ENCODE measurements at regions not wholly inside any gene's neighbourhood (a gene's known extent, or its start where the extent isn't known, plus 50 kb on each side); places are given as distances from the start of the nearest gene placed in this dataset.

DNA sequence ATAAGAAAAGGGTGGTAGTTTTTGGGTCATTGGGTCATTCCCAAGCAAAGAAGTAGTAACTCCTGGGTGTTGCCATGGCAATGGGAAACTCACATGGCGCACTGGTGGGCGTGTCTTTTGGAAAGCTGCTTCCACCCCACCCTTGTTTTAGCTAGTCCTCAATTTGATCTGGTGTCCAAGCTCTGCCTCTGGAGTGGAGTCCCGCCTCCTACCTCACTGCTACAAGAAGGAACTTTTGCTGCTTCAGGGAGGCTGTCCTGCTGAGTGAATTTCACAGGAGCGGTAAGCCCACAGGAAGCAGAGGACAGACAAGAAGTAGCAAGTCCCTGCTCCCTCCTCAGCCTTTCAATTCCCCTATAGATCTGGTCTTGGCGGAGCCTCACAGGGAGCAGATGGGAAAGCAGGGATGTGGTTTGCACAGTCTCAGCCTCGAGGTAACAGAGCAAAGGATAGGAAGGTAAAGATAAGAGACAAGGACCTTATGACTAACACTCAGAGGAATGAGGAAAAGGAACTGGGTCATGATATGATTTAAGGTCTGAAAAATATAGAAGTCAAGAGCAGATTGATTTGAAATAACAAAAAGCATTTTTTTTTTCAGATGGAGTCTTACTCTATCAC is 700.3 kb downstream of the TNS3 start:
- intact Hi-C loops (cut with DNase I): no loop called here
- ATAC-seq (no peak), DNase-seq (ENCODE audit: missing footprints) (no peak)

DNA sequence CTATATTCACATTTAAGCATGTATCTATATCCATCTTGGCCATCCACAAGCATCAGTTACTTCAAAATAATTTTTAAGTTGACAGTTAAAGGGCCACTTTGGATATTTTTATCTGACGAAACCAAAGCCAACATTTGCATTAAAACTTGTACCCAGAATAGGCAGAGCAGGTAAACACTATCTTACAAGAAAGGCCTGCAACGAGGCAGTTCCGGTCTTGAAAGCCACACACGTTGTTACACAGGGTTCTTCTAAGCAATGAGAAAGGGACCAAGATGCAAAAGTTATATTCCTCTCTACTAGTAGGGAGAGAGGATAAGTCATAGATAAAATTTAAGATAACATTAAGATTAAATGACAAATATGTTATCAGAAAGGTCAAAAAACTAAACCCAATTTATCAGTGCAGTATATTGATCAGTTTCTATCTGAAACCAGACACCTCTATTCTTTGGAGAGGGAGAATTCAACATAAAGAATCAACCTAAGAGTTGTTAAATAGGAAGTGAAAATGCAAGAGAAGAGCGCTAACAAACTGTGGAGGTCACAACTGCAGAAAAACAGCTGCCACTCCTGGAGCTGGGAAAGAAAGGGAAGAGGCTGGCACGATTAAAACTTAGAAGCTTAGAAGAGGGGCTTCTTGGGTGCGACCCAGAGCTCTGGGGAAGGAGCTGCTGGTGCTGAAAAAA is 701.3 kb downstream of the TNS3 start:
- intact Hi-C loops (cut with DNase I): no loop called here
- no peak for DNase-seq (ENCODE audit: missing footprints)
- ATAC-seq: no peak

DNA sequence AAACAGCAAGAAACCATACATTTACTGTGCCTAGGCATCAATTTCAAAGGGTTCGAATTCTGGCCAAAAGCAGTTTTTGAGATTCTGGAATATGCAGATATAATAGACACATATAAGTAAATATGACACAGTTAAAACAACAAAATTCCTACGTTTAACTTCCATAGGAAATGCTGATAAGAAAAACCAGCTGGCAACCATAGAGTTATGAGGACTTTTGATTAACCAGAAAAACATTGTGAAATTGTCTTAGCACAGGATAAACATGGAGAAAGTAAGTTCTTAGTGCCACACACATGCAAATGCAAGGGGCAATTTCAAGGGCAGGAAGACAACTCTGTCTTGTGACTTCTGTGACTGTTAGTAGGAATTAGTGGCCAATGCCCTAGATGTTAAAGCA is 702.1 kb downstream of the TNS3 start:
- no peak for DNase-seq (ENCODE audit: missing footprints)
- intact Hi-C loops (cut with DNase I): no loop called here
- no peak for ATAC-seq

DNA sequence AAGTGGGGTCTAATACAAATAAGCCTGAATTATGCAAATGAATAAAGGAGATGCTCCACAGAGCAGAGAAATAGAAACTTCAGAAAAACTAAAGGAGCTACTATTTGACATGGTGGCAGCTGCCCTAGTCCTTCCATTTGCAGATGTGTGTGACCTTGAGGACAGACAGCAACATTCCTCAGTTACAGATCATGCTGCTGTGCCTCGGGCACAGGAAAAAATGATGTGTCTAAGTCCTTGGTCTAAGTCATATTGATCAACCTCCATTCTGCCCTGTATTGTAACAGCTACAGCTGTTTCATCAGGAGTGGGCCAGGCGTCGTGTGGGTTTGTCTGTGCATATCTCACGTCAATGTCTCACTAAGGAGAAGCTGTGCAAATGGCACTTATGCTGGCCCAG is 710.4 kb downstream of the TNS3 start:
- DNase-seq (ENCODE audit: missing footprints) (no peak), ATAC-seq (no peak)
- intact Hi-C loops (cut with DNase I): no loop called here

DNA sequence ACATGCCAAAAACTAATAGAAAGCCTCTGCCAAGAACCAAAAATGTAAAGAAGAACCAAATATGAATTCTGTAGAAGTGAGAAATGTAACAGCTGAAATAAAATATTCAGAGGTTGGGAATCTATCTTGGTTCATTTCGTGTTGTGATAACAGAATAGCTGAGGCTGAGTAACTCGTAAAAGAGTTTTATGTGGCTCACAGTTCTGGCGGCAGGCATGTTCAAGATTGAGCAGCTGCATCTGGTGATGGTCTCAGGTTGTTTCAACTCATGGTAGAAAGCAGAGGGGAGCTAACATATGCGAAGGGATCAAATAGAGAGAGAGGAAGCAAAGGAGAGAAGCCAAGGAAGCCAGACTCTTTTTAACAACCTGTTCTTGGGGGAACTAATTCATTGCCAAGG is 717.2 kb downstream of the TNS3 start:
- DNase-seq (ENCODE audit: missing footprints) (no peak), ATAC-seq (no peak)
- intact Hi-C loops (cut with DNase I): no loop called here

DNA sequence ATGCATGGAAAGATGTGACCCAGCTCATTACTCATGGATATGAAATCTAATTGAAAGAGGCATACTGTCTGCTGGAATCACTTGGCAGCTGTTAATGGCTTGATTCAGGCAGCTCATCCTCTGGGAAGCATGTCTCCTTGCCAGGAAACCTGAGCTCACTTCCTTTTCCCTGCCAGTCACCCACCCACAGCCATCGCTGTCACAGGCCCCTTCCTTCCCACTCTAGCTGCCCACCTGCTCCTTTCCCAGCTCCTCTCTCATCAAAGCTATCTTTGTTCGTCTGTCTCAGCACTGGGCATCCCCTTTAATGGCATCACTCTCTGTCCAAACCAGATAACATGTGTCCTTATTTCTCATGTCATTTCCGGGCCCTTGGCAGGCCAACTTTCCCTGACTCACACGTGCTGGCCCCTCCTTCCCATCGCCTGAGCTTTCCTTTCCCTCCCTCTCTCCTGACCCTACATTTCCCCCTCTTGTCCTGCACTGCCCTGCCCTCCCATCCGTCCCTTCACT is 721.9 kb downstream of the TNS3 start:
- peak; percentile 48 for ATAC-seq
- no peak for DNase-seq (ENCODE audit: missing footprints)
- intact Hi-C loops (cut with DNase I): no loop called here

DNA sequence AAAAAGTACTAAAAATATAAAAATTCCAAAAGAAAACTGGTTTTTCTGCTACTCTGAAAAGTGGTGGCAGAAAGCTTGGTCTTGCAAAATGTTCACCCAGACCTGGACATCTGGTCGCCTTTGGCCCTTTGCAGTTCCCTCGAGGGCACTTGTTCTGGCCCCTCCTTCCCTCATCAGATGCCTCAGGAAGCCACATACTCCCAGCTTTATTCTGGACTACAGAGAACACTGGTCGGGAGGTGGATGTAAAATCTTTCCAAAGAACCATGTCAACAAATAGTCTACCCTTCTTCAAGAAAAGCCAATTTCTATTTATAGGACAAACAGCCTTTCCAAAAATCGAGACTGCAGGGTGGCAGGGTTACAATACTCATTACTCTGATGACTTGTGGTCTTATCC is 726.1 kb downstream of the TNS3 start:
- DNase-seq (ENCODE audit: missing footprints) (no peak), ATAC-seq (peak; percentile 36)
- intact Hi-C loops (cut with DNase I): no loop called here

DNA sequence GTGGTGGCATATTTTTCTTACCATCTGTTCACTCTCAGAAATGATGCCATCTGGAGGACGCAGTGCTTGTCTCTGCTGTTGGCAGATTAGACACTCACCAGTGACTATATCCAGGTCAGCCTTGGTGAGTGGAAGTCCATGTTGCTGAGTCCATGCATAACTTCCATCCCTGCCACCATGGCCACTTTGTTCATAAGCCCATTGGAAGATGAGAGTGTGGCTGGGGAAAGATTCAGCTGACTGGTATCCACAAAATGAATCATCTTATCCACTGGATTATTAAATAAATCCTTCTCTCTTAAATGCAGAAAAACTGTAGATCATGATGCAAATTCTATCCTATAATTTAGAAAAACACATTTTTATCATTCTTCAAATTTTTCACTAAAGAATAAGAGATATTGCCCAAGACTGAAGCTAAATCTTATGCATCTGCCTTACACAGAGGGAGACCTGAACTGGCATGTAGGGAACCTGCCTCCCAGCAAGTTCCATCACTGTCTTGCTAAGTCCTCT is 726.9 kb downstream of the TNS3 start:
- DNase-seq (ENCODE audit: missing footprints) (no peak), ATAC-seq (no peak)
- intact Hi-C loops (cut with DNase I): no loop called here

DNA sequence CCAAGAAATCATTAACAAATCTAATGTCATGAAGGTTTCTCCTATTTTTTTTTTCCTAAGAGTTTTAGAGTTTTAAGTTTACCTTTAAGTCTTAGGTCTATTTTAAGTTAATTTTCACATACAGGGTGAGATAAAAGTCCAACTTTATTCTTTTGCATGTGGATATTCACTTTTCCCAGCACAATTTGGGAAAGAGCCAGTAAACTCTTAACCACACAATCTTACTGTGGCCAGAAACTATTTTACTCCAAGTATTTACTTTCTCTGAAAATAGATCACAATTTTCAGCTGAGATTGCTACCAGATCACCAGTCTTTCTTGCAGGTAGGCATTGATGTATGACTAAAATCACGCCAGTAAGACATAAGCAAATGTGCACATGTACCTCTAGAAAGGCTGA is 728.5 kb downstream of the TNS3 start:
- intact Hi-C loops (cut with DNase I): no loop called here
- ATAC-seq (no peak), DNase-seq (ENCODE audit: missing footprints) (no peak)

DNA sequence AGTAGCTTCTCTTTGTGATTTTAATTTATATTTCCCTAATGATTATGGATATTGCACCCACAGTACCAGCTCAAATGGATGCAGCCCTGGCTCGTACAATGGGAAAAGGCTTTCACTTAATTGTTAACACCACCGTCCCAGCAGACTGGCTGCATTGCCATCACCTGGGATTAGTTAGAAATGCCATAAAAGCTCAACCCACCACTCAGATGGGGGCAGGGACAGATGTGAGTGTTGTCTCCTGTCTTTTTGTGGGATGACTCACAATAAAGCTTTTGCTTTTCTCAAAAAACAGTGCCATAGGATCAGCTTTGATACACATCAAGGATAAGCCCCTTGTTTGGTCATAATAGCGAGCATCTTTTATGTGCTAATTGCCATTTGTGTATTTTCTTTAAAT is 729.1 kb downstream of the TNS3 start:
- intact Hi-C loops (cut with DNase I): no loop called here
- DNase-seq (ENCODE audit: missing footprints) (no peak), ATAC-seq (no peak)

DNA sequence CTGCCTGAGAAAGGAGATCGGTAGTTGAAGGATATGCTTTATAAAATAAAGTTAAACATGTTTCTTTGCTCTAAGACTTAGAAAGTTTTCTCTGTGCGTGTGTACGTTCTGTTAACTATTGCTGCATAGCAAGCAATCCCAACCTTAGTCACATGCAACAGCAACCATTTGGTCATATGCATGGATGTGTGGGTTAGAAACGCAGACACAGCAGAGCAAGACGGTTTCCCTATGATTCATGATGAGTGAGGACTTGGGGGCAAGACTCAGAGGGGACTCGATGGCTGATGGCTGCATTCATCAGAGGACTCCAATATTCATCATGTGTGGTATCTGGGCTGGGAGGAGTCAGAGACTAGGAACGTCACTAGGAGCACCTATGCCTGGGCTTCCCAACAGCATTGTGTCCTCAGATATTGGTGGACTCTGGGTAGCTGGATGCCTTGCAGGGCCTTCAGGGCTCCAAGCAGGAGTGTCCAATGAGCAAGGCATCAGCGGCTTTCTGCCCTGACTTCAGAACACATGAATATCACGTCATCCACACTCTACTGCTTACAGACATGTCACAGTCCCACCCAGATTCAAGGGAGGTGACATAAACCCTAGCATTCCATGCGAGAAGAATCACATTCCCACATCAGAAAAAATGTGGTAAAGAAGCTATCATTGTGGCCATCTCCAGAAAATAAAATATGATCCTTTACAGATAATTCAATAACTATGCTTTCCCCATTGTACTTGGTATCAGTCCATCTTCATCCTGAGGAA is 731.2 kb downstream of the TNS3 start:
- no peak for ATAC-seq
- intact Hi-C loops (cut with DNase I): no loop called here
- DNase-seq (ENCODE audit: missing footprints): no peak

DNA sequence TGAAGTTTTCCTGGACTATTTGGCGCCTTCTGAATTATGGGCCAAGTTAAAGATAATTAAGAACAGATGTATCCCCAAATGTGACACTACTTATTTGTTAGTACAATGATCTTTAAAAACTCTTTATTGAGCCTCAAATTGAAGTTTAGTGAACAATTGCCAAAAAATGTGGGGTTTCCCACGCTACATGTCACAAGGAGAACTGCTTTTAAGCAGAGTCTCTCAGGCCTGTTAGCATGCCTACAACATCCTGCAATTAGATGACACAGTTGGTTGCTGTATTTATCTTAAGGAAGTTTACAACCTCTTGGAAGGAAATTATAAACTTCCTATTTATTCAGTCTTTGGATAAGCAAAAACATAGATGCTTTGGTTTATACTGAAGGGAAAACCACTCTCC is 733.0 kb downstream of the TNS3 start:
- DNase-seq (ENCODE audit: missing footprints) (no peak), ATAC-seq (no peak)
- intact Hi-C loops (cut with DNase I): no loop called here

DNA sequence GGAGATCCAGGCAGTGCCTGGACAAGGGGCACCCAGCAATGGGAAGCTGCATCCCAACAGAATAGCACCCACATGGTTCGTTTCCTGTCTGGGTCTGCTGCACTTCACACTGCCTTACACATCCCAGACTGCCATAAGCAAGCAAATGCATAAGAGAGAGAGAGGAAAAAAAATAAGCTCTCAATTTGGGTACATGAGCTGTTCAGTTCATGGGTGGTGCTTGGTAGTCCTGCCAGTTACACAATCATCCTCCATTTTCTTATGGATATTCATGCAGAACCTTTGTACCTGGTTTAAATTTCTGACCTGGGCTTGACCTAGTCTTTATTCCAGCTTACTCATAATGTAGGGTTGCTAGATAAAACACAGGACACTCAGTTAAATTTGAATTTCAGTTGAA is 733.6 kb downstream of the TNS3 start:
- no peak for DNase-seq (ENCODE audit: missing footprints)
- no peak for ATAC-seq
- intact Hi-C loops (cut with DNase I): no loop called here

DNA sequence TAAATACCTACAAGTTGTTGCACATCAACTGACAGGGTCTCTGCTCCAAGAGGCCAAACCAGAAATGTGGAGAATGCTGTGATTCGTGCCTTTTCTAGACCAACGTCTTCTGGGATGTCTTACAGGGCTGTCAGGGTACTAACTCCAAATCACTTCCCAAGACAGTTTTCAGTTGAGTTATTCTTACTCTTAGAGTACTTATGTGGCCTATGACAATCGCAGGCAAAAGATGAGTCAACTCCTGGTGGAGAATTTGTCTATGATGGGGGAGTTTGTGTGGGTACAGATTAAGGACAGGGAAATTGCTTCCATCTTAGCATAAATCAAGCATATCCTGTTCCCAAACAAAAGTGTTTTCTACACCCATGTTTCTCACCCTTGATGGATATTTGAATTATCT is 734.8 kb downstream of the TNS3 start:
- DNase-seq (ENCODE audit: missing footprints) (no peak), ATAC-seq (no peak)
- intact Hi-C loops (cut with DNase I): no loop called here

DNA sequence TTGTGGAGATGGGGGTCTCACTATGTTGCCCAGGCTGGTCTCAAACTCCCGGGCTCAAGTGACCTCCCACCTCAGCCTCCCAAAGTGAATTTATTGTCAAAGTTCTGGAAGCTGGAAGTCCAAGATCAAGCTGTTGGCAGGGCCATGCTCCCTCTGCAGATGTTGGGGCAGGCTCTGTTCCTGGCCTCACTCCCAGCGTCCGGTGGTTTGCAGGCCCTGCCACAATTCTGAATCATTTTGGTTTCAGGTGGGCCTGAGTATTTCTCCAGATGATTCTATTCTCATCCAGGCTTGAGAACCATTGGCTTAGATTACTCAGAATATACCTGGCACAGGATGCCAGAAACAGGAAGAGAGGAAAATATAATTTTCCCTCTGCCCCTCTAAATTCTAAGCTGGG is 737.4 kb downstream of the TNS3 start:
- no peak for ATAC-seq
- intact Hi-C loops (cut with DNase I): no loop called here
- no peak for DNase-seq (ENCODE audit: missing footprints)

DNA sequence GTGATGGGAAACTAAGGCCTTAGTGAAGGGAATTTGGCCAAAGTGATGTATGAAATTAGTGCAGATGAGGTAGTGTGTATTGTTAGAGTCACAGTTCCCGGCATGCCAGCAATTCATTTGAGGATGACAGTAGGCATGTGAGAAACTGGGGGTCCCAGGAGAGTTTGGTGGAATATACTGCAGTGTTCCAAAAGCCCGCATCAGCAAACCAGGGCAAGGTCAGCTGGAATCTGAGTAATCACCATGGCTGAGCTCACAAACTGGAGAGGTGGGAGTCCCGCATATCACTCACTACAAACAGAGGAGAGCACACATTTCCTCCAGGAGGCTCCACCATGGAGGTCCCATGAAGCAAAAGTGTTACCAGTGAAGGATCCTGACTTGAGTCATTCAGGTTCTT is 740.7 kb downstream of the TNS3 start:
- intact Hi-C loops (cut with DNase I): no loop called here
- DNase-seq (ENCODE audit: missing footprints): no peak

DNA sequence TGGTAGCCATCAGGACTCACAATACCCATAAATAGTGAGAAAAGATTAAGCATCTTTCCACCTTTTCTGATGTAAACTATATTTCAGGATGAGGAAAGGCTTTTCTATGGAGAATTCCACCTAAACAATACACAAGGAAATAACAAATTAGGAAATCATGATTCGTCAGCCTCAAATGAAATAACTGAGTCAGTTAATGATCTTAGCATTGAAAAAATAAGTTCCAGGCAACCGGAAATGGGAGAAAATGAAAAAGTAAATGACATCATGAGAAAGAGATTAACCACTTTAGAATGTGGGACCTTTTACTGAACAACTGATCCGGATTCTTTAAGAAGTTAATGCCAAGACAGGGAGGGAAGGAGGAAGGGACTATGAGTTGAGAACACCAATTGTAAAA is 742.3 kb downstream of the TNS3 start:
- no peak for DNase-seq (ENCODE audit: missing footprints)
- ATAC-seq: no peak
- intact Hi-C loops (cut with DNase I): no loop called here

More for the DNA sequence above, 740.7 kb downstream of the TNS3 start:
- no peak for ATAC-seq

DNA sequence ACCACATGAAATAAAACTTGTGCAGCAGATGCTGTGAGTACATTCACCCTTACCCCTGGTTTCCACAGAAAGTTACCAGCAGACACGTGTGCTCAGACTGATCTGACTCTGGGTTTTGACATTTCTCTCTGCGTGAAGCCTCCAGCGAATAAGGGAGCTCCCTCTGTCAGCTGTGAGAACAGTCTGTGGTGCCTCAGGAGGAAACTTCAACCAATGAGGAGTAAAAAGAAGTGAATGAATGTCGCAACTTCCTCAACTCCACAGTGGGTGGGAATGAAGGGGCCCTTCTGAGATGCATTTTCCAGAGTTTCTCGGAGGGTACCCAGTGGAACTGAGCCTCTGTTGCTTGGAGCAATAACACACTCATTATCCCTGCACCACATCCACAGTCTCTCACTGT is 743.4 kb downstream of the TNS3 start:
- no peak for DNase-seq (ENCODE audit: missing footprints)
- no peak for ATAC-seq
- intact Hi-C loops (cut with DNase I): no loop called here

DNA sequence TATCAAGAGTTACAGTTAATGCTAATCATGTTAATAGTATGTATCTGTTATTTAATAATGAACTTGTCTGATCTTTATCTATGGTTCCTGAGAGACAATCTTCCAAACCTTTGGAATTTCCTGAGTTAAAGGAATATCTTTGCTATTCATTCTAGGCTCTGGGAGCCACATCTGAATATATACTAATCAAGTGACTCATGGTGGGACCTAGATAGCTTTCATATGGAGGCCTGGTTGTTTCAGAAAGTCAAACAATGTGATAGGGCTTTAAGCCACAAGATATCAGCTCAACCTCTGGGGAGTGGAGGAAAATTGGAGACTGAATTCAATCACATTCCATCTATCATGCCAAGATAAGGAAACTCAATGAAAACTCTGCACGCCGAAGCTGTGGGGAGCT is 746.4 kb downstream of the TNS3 start:
- intact Hi-C loops (cut with DNase I): no loop called here
- ATAC-seq (no peak), DNase-seq (ENCODE audit: missing footprints) (no peak)

DNA sequence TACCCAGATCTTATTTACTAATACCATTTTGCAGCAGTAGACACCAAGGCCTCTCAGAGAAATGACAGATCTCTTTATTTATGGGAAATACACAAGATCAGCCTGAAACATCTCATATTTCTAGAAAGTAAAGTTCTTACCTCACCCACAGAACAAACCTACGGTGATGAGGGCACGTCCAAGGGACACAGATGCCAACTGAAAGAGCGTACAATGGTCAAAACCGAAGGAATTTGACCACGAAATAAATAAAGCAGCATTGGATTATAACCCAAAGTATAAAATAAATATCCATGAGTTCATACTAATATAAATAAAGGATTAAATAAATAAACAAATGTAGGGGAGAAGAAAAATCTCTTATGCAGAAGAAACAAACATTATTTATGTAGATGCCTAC is 747.0 kb downstream of the TNS3 start:
- DNase-seq (ENCODE audit: missing footprints): no peak
- intact Hi-C loops (cut with DNase I): no loop called here
- ATAC-seq: no peak
